GM12864 (cell line): ENCODE measurements at regions not wholly inside any gene's neighbourhood (a gene's known extent, or its start where the extent isn't known, plus 50 kb on each side); places are given as distances from the start of the nearest gene placed in this dataset.

ENCODE experiments used
- DNase-seq: peaks from one replicate; pipeline ENCODE4 v3.0.0-alpha.2; 2011; ENCODE audit warnings: low read depth
- H3K4me3 ChIP-seq: 2 replicates; pipeline ENCODE4 v1.5.1; 2011; ENCODE audit warnings: mild to moderate bottlenecking, low read depth, low read length, control low read depth
- TF ChIP-seq, protein P1 (sequence below): IDR thresholded peaks from 2 replicates; pipeline ENCODE4 v1.5.1; 2011; ENCODE audit warnings: low read depth, mild to moderate bottlenecking, moderate library complexity, low read length, control low read depth, inconsistent platforms; ENCODE audit errors: missing control alignments

DNA sequence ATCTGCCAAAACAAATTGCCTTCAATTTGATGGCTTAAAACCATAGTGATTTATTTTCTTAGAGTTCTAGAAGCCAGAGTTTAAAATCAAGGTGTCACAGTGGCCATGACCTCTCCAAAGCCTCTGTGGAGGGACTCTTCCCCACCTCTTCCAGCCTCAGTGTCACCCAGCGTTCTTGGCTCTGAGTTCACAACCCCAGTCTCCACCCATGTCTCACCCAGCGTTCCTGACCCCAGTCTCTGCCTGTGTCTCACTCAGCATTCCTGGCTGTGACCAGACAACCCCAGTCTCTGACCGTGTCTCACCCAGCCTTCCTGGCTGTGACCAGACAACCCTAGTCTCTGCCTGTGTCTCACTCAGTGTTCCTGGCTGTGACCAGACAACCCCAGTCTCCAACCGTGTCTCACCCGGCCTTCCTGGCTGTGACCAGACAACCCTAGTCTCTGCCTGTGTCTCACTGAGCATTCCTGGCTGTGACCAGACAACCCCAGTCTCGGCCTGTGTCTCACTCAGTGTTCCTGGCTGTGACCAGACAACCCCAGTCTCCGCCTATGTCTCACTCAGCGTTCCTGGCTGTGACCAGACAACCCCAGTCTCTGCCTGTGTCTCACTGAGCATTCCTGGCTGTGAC lies 299.3 kb downstream of the GALR1 start:
- DNase-seq, result no peak
- H3K4me3 ChIP-seq, result no peak overlapping the region
- TF ChIP-seq, protein P1, sequence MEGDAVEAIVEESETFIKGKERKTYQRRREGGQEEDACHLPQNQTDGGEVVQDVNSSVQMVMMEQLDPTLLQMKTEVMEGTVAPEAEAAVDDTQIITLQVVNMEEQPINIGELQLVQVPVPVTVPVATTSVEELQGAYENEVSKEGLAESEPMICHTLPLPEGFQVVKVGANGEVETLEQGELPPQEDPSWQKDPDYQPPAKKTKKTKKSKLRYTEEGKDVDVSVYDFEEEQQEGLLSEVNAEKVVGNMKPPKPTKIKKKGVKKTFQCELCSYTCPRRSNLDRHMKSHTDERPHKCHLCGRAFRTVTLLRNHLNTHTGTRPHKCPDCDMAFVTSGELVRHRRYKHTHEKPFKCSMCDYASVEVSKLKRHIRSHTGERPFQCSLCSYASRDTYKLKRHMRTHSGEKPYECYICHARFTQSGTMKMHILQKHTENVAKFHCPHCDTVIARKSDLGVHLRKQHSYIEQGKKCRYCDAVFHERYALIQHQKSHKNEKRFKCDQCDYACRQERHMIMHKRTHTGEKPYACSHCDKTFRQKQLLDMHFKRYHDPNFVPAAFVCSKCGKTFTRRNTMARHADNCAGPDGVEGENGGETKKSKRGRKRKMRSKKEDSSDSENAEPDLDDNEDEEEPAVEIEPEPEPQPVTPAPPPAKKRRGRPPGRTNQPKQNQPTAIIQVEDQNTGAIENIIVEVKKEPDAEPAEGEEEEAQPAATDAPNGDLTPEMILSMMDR, result no peak

DNA sequence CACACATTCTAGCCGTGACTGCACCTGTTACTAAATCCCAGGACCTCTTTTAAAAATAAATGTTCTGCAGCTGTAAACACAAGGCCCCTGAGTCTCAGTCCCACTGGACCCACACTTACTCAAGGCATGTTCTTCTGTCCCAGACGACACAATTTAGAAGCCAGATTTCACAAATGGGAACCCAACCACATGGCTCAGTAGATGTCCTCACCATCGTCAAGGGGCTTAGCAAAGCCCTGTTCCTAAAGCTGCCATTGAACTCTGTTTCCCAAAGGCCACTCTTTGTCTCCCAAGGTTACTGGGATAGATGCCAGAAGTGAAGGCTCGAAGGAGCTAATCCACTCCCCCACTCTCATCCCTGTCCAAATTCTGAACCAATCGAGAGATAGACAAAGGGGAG lies 301.0 kb downstream of the GALR1 start:
- DNase-seq, result no peak
- TF ChIP-seq, protein P1, result no peak
- H3K4me3 ChIP-seq, result no peak overlapping the region

DNA sequence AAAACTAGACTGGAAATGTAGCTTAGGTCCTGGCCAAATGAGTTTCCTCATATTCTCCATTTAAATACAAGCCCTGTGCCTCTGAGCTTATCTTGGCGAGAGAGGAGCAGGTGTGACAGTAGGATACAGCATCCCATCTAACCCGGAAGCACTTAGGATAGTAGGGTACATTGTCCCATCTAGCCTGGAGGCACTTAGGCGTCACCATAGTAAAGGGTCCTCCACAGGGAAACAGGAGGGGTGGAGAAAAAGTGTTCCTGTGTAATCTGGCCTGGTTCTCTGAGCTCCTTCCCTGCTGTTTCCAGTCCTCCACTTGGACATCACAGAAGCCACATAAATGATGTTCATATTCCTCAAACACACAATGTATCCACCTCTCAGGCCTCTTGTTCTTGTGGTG lies 301.4 kb downstream of the GALR1 start:
- DNase-seq, result no peak
- TF ChIP-seq, protein P1, result no peak
- H3K4me3 ChIP-seq, result no peak overlapping the region

DNA sequence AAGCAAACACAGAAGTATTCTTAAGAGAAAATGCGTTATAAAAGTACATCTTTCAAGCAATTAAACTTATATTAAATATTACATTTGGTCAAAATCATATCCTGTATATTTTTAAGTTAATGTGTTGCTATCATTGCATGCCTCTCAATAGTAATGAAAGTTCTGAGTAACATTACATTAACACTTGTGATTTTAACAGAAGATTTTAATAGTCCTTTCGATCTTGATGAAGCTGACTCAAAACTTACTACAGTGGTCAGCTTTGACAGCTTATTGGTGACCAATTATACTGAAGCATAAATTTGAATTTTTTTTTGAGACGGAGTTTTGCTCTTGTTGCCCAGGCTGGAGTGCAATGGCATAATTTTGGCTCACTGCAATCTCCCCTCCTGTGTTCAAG lies 303.3 kb downstream of the GALR1 start:
- no peak overlapping the region for H3K4me3 ChIP-seq
- TF ChIP-seq, protein P1, result no peak
- DNase-seq, result no peak

DNA sequence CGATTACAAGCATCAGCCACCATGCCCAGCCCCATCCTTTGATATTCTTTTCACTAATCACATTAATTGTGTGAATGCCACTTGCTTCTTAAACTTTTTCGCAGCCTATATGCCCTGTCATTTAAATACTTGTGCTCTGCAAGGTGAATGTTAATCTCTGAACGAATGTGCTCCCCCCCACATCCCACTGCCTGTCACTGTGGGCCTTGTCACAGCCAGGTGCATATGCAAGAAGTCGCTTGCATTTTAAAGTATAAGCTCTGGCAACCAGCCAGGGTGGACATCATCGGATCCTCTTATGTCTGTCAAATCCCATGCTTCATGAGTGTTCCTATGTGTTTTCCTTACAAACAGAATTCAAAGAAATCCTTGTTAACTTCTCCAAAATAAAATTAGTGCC lies 304.4 kb downstream of the GALR1 start:
- DNase-seq, result no peak
- TF ChIP-seq, protein P1, result no peak
- no peak overlapping the region for H3K4me3 ChIP-seq

DNA sequence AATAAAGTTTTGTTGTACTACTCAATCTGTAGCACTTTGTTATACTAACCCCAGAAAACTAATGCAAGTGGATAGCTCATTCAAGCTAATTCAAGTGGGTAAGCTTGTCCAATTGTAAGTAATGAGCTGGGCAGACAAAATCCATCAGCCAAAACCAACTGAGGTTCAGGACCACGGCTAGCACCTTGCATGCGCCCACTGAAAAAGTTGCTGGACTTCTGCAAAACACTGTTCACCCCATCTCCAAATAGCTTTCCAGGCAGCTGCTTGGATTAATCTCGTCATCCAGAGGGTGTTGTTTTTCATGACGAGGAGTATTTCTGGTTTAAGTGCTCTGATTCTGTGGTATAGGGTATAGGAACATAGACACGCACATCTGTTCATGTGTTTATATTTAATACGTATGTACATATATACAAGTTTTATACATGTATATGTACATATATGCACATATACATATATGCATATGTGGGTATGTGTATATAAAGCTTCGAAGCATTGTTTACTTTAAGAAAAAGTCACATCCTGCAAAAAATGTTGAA lies 307.5 kb downstream of the GALR1 start:
- no peak for DNase-seq
- TF ChIP-seq, protein P1, result no peak
- H3K4me3 ChIP-seq, result no peak overlapping the region
